Peyer's patch (tissue), 4 donors: ENCODE measurements at regions not wholly inside any gene's neighbourhood (a gene's known extent, or its start where the extent isn't known, plus 50 kb on each side); places are given as distances from the start of the nearest gene placed in this dataset.

ENCODE experiments used
- POLR2A ChIP-seq, 2 donors: fragments of 450-650 bp; IDR thresholded peaks; one replicate each; pipeline ENCODE4 v1.5.1; 2017; ENCODE audit warnings: antibody characterized with exemption in 2 of 2, mild to moderate bottlenecking in 2 of 2, moderate library complexity in 2 of 2
- TF ChIP-seq, protein P1 (sequence below), 6 experiments: fragments of 450-650 bp in 4 of 6; fragments of 200-600 bp in 2 of 6; sonication (generic) in 1 of 6; IDR thresholded peaks; one replicate each; pipeline ENCODE4 v1.5.1; 2017 to 2019; ENCODE audit warnings: antibody characterized with exemption in 6 of 6, mild to moderate bottlenecking in 3 of 6, moderate library complexity in 1 of 6

DNA sequence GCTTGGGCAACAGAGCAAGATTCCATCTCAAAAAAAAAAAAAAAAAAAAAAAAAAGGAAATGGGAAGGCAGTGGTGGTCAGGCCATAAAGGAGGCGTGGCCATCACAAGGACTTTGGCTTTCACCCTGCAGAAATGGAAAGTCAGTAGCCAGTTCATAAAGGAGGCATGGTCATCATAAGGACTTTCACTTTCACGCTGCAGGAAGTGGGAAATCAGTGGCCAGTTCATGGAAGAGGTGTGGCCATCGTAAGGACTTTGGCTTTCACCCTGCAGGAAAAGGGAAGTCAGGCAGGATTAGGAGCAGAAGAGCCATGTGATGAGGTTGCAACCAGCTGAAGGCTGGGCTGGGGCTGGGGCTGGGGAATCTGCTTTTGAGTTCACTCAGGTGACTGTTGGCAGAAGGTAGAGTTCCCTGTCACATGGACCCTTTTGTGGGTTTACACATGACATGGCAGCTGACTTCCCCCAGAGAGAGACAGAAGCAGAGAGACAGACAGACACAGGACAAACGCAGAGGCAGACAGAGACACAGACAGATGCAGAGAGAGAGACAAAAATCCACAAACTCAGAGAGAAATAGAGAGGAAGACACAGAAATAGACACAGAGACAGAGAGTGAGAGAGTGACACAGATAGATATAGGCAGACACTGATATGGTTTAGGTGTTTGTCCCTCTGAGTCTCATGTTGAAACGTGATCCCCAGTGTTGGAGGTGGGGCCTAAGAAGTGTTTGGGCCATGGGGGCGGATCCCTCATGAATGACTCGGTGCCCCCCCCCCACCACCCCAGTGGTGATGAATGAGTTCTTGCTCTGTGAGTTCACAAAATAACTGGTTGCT is 263.9 kb upstream of the KAZN start:
- TF ChIP-seq, protein P1, sequence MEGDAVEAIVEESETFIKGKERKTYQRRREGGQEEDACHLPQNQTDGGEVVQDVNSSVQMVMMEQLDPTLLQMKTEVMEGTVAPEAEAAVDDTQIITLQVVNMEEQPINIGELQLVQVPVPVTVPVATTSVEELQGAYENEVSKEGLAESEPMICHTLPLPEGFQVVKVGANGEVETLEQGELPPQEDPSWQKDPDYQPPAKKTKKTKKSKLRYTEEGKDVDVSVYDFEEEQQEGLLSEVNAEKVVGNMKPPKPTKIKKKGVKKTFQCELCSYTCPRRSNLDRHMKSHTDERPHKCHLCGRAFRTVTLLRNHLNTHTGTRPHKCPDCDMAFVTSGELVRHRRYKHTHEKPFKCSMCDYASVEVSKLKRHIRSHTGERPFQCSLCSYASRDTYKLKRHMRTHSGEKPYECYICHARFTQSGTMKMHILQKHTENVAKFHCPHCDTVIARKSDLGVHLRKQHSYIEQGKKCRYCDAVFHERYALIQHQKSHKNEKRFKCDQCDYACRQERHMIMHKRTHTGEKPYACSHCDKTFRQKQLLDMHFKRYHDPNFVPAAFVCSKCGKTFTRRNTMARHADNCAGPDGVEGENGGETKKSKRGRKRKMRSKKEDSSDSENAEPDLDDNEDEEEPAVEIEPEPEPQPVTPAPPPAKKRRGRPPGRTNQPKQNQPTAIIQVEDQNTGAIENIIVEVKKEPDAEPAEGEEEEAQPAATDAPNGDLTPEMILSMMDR (IDR thresholded peaks at IDR 0.05) = no peak
- no peak for TF ChIP-seq POLR2A (IDR thresholded peaks at IDR 0.05)
